Epithelial cell of esophagus (primary cell): ENCODE measurements at regions not wholly inside any gene's neighbourhood (a gene's known extent, or its start where the extent isn't known, plus 50 kb on each side); places are given as distances from the start of the nearest gene placed in this dataset.
A peak's percentile ranks its signal among the peaks of the same experiment; 100 is the strongest.

Experiments used
- DNase-seq: peaks from one replicate; pipeline ENCODE4 v3.0.0; 2010; ENCODE audit warnings: low read depth
- H3K4me3 ChIP-seq: 2 replicates; pipeline ENCODE4 v1.5.1; 2011; ENCODE audit warnings: mild to moderate bottlenecking, low read length, control low read depth
- CTCF ChIP-seq: IDR thresholded peaks from 2 replicates; pipeline ENCODE4 v1.5.1; 2011; ENCODE audit warnings: low read depth, mild to moderate bottlenecking, low read length, control low read depth, inconsistent platforms; ENCODE audit not compliant: insufficient read depth; ENCODE audit errors: missing control alignments

DNA sequence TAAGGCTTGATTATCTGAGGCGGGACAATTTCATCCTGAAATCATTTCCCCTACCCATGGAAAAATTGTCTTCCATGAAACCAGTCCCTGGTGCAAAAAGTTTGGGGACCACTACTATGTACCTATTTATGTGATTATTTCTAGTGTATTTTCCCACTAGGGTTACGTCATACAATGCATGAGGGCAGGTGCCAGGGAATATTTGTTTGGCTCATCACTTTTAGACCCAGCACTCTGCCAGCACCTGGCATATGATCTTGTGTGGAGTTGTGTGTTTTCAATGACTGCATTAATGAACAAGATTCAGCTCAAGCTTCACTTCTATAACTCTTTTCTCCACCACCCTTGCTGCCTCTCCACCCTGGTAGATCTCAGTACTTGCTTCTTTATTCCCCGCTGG, 73.3 kb upstream of the TNKS2 start:
- H3K4me3 ChIP-seq, result no peak overlapping the region
- no peak for DNase-seq
- TF ChIP-seq CTCF, result no peak

DNA sequence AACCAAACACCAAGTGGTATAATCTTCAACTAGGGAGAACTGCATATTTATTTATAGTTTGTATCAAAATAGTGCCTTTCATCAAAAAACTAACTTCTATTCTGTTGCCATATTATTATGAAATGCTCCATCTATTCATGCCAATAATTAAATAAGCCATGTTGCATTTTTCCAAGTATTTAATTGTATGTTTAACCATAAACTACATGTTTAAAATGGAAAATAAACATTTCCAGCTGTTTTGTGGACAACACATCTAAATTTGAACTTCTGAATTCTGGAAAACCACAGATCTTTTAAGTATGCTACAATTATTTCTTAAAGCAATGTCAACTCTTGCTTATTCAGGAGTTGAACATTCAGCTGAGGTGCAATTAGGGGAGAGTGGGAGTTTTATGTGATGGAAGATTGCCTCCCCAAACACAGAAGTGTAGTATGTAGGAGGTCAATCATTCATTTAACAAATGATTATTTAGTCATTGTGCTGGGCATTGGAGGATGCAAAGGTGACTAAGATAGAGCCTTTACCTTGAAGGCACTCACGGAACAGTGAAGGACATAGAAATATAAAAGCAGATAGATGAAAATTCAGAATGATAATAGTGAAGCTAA, 80.7 kb upstream of the PPP1R3C start:
- no peak for TF ChIP-seq CTCF
- no peak overlapping the region for H3K4me3 ChIP-seq
- no peak for DNase-seq

DNA sequence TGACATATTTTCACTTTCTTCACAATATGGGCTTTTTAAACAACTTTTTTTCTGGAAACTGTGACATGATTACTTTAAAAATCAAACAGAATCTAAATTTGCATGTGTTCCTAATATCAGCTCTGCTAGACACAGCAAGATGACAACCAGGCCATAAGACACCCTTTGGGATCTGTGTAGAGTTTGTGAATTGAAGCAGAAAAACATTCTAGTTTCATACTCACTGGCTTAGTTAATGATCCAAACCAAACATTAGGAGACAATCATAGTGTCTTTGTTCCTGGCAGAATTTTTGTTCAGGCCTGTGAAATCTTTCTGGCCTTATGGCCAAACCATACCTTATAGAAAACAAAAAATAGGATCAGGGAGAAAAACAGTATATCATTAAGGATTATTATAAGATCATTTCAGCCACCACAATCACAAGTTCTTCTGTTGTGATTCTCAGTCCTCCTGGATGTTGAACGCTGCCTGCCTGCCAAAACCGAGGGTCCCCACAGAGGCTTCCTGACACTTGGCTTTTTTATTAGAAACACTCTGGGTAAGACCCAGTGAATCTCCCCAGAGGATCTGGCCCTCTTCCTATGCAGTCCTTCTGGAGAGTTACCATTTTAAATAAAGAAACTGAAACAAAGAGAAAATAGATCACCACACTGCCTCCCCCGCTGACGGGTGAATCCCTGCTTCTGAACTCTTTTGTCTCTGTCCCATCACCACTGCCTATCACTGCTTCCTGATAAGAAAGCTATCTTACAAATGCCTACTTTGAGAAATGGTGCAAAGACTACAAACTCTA, 79.2 kb upstream of the PPP1R3C start:
- no peak overlapping the region for H3K4me3 ChIP-seq
- no peak for TF ChIP-seq CTCF
- DNase-seq, result no peak

DNA sequence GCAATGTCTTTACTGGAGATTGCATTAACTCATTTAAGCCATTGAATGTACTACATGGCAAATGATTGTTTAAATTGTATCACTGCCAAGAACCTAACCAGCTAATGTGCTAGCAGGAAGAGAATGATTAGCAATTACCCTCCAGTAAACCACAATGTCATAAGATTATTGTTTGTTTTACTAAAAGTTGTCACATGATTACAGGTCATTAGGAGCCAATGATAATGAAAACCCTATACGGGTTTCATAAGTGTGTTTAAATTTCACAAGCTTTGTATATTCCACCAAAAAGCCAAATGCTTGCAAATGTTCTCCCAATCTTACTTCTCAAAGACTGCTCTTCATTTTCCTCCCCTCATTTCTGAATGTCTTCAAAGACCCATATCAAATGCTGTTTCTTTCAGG, 76.5 kb upstream of the PPP1R3C start:
- peak; percentile 63 for DNase-seq
- TF ChIP-seq CTCF, result no peak
- H3K4me3 ChIP-seq, result no peak overlapping the region

- H3K4me3 ChIP-seq, result no peak overlapping the region
- no peak for DNase-seq
- no peak for TF ChIP-seq CTCF
These were observed 75.4 kb upstream of the PPP1R3C start for GRCh38 chr10:91708174-91708861.

- DNase-seq, result no peak
- no peak for TF ChIP-seq CTCF
- H3K4me3 ChIP-seq, result no peak overlapping the region
These were observed 74.4 kb upstream of the PPP1R3C start for GRCh38 chr10:91707236-91707635.
